Suprapubic skin (tissue), 3 donors: ENCODE measurements at regions not wholly inside any gene's neighbourhood (a gene's known extent, or its start where the extent isn't known, plus 50 kb on each side); places are given as distances from the start of the nearest gene placed in this dataset.
"Not testable (repeated sequence)": the region's sequence is repeated elsewhere in the genome, so short reads cannot be mapped to it uniquely, and the experiment has no call there.

Source experiments
- POLR2A ChIP-seq, 2 donors: fragments of 450-650 bp; IDR thresholded peaks; one replicate each; pipeline ENCODE4 v1.6.1; 2017; ENCODE audit warnings: antibody characterized with exemption in 2 of 2, mild to moderate bottlenecking in 2 of 2, moderate library complexity in 2 of 2
- TF ChIP-seq, protein P1 (sequence below), 2 donors: fragments of 200-600 bp in 1 of 2; fragments of 450-650 bp in 1 of 2; sonication (generic) in 1 of 2; IDR thresholded peaks; one replicate each; pipeline ENCODE4 v1.5.1; 2016 to 2019; ENCODE audit warnings: antibody characterized with exemption in 2 of 2, mild to moderate bottlenecking in 1 of 2, moderate library complexity in 1 of 2

DNA sequence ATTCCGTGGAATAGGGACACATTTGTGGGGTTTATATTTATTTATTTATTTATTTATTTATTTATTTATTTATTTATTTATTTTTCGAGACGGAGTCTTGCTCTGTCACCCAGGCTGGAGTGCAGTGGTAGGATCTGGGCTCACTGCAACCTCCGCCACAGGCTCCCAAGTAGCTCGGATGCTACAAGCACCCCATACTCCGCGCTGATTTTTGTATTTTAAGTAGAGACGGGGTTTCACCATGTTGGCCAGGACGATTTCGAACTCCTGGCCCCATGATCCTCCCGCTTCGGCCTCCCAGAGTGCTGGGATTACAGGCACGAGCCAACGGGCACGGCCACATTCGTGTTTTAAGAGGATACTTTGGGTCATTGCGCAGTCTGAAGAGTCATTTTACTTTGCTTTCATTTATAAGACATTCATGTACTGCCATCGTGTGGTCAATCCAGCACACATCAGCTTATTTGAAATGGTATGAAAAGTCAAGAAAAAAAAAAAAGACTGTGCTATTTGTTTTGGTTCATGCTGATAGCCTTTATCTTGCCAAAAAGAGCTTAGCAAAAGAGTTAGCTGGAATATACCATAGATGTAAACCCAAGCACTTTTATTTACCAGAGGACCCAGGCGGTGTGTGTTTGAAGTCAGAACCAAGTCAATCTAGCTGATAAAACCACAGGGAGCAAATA lies 1075.0 kb downstream of the EPHA3 start:
- TF ChIP-seq, protein P1, sequence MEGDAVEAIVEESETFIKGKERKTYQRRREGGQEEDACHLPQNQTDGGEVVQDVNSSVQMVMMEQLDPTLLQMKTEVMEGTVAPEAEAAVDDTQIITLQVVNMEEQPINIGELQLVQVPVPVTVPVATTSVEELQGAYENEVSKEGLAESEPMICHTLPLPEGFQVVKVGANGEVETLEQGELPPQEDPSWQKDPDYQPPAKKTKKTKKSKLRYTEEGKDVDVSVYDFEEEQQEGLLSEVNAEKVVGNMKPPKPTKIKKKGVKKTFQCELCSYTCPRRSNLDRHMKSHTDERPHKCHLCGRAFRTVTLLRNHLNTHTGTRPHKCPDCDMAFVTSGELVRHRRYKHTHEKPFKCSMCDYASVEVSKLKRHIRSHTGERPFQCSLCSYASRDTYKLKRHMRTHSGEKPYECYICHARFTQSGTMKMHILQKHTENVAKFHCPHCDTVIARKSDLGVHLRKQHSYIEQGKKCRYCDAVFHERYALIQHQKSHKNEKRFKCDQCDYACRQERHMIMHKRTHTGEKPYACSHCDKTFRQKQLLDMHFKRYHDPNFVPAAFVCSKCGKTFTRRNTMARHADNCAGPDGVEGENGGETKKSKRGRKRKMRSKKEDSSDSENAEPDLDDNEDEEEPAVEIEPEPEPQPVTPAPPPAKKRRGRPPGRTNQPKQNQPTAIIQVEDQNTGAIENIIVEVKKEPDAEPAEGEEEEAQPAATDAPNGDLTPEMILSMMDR (IDR thresholded peaks at IDR 0.05) = not testable (repeated sequence)
- TF ChIP-seq POLR2A (IDR thresholded peaks at IDR 0.05) = not testable (repeated sequence)
